A673 (cell line): ENCODE measurements at regions not wholly inside any gene's neighbourhood (a gene's known extent, or its start where the extent isn't known, plus 50 kb on each side); places are given as distances from the start of the nearest gene placed in this dataset.

ENCODE experiments used
- CTCF ChIP-seq: fragments of 300-800, 200-600 bp; sonication (generic); conservative IDR thresholded peaks from 2 replicates; pipeline ENCODE4 v1.5.1; 2017; ENCODE audit warnings: low read depth, mild to moderate bottlenecking, antibody characterized with exemption, low read length, moderate library complexity, mixed read lengths
- EZH2 ChIP-seq: fragments of 200-600 bp; sonication (generic); IDR thresholded peaks from 2 replicates; pipeline ENCODE4 v1.6.1; 2017; ENCODE audit warnings: borderline replicate concordance, low read depth, mild to moderate bottlenecking, mixed read lengths, antibody characterized with exemption, low read length; ENCODE audit not compliant: poor library complexity, severe bottlenecking

- TF ChIP-seq CTCF (no peak), EZH2 (no peak)
Observed at GRCh38 chr2:89811295-89811694, 1119.8 kb downstream of the RPIA start.
